Esophagus squamous epithelium (tissue), 5 donors: ENCODE measurements at regions not wholly inside any gene's neighbourhood (a gene's known extent, or its start where the extent isn't known, plus 50 kb on each side); places are given as distances from the start of the nearest gene placed in this dataset.
A peak's percentile ranks its signal among the peaks of the same experiment; 100 is the strongest.

ENCODE experiments used
- DNase-seq: peaks from one replicate; lab custom pipeline; 2025; lab: John Stamatoyannopoulos, UW
- H3K27ac ChIP-seq, 4 donors: fragments of 200-600 bp; sonication (generic); one replicate each; pipeline ENCODE4 v1.5.1; 2016 to 2019; ENCODE audit warnings: mild to moderate bottlenecking in 1 of 4
- H3K27me3 ChIP-seq, 4 donors: fragments of 200-600 bp; sonication (generic); 1 replicate in 3 of 4; 2 replicates in 1 of 4; pipeline versions ENCODE4 v1.5.1 to v1.6.0; 2017 to 2021; ENCODE audit warnings: antibody characterized with exemption in 1 of 4
- H3K36me3 ChIP-seq, 3 donors: fragments of 200-600 bp; sonication (generic); one replicate each; pipeline ENCODE4 v1.5.1; 2016 to 2019
- H3K4me1 ChIP-seq, 3 donors: fragments of 200-600 bp; sonication (generic); one replicate each; pipeline ENCODE4 v1.5.1; 2017 to 2019
- H3K4me3 ChIP-seq, 4 donors: fragments of 200-600 bp; sonication (generic); 1 replicate in 3 of 4; 2 replicates in 1 of 4; pipeline ENCODE4 v1.5.1; 2016 to 2019; ENCODE audit warnings: mild to moderate bottlenecking in 2 of 4, moderate library complexity in 1 of 4
- H3K9me3 ChIP-seq, 3 donors: fragments of 200-600 bp; sonication (generic); one replicate each; pipeline ENCODE4 v1.5.1; 2016 to 2019
- CTCF ChIP-seq, 6 experiments: fragments of 450-650 bp in 4 of 6; fragments of 200-600 bp in 2 of 6; sonication (generic) in 2 of 6; IDR thresholded peaks; one replicate each; pipeline ENCODE4 v1.5.1; 2016 to 2019; ENCODE audit warnings: antibody characterized with exemption in 6 of 6, mild to moderate bottlenecking in 4 of 6, moderate library complexity in 4 of 6
- POLR2A ChIP-seq, 4 donors: fragments of 450-650 bp; IDR thresholded peaks; one replicate each; pipeline ENCODE4 v1.6.1; 2017; ENCODE audit warnings: antibody characterized with exemption in 4 of 4, mild to moderate bottlenecking in 4 of 4, moderate library complexity in 3 of 4
- WGBS, 2 donors: methylation state at CpG; one replicate each; pipeline ENCODE4 v1.1.5; 2018; 5-methylcytosine and 5-hydroxymethylcytosine counted together
- intact Hi-C: fragments of 100-400 bp; cut with DNase I; formaldehyde crosslinking; loops from one replicate; pipeline ENCODE4 v1.15.0; 2022
- donor health status: DM: yes; HTN: yes; CAD: no.

GRCh38 chr2:9081750-9082149, 78.3 kb upstream of the MBOAT2 start:
- no peak overlapping the region for H3K27ac ChIP-seq
- no peaks in the 10 kb centered on the region for H3K9me3 ChIP-seq
- no peaks in the 10 kb centered on the region for H3K36me3 ChIP-seq
- peaks cover 0 to 8% (median 1%) of the 10 kb centered on the region in 3 donors for H3K4me1 ChIP-seq
- DNase-seq = no peak
- intact Hi-C loops = no loop called here
- TF ChIP-seq CTCF (IDR thresholded peaks at IDR 0.05) (no peak), POLR2A (IDR thresholded peaks at IDR 0.05) (no peak)
- no peaks in the 10 kb centered on the region for H3K27me3 ChIP-seq
- 92 to 94% methylated on average over 2 of the region's 2 CpGs for WGBS, 2 donors
- H3K4me3 ChIP-seq = no peak overlapping the region

GRCh38 chr2:9078405-9078804, 74.9 kb upstream of the MBOAT2 start:
- WGBS, 2 donors = 86 to 95% methylated on average over 4 to 7 of the region's 8 CpGs

GRCh38 chr2:9077691-9078090, 74.2 kb upstream of the MBOAT2 start:
- H3K4me1 ChIP-seq = peaks cover 0 to 34% (median 0%) of the 10 kb centered on the region in 3 donors
- intact Hi-C loops = no loop called here
- TF ChIP-seq CTCF (IDR thresholded peaks at IDR 0.05) = no peak
- TF ChIP-seq POLR2A (IDR thresholded peaks at IDR 0.05) = no peak
- H3K9me3 ChIP-seq = no peaks in the 10 kb centered on the region
- H3K27me3 ChIP-seq = no peaks in the 10 kb centered on the region
- no peak for DNase-seq
- H3K36me3 ChIP-seq = no peaks in the 10 kb centered on the region
- H3K27ac ChIP-seq = peak overlapping the region in 1 of 4 donors; percentile 60
- no peak overlapping the region for H3K4me3 ChIP-seq
- WGBS, 2 donors = 45 to 52% methylated on average over 2 of the region's 2 CpGs

More at GRCh38 chr2:9078405-9078804, 74.9 kb upstream of the MBOAT2 start:
- no peak overlapping the region for H3K4me3 ChIP-seq
- intact Hi-C loops = no loop called here
- peaks cover 0 to 28% (median 0%) of the 10 kb centered on the region in 3 donors for H3K4me1 ChIP-seq
- TF ChIP-seq POLR2A (IDR thresholded peaks at IDR 0.05) = no peak
- TF ChIP-seq CTCF (IDR thresholded peaks at IDR 0.05) = no peak
- no peaks in the 10 kb centered on the region for H3K36me3 ChIP-seq
- no peaks in the 10 kb centered on the region for H3K9me3 ChIP-seq
- H3K27me3 ChIP-seq = no peaks in the 10 kb centered on the region
- H3K27ac ChIP-seq = no peak overlapping the region
- DNase-seq = no peak

GRCh38 chr2:9076755-9077154, 73.3 kb upstream of the MBOAT2 start:
- peak overlapping the region in 3 of 4 donors; percentile 29 to 69 (median 60) for H3K27ac ChIP-seq
- no peaks in the 10 kb centered on the region for H3K36me3 ChIP-seq
- peaks cover 0 to 43% (median 5%) of the 10 kb centered on the region in 3 donors for H3K4me1 ChIP-seq
- DNase-seq = no peak
- H3K9me3 ChIP-seq = no peaks in the 10 kb centered on the region
- H3K4me3 ChIP-seq = no peak overlapping the region
- H3K27me3 ChIP-seq = no peaks in the 10 kb centered on the region
- 84 to 94% methylated on average over 6 of the region's 6 CpGs for WGBS, 2 donors
- TF ChIP-seq POLR2A (IDR thresholded peaks at IDR 0.05) (no peak), CTCF (IDR thresholded peaks at IDR 0.05) (no peak)
- intact Hi-C loops = no loop called here

GRCh38 chr2:9076210-9076609, 72.7 kb upstream of the MBOAT2 start:
- no peak for TF ChIP-seq POLR2A (IDR thresholded peaks at IDR 0.05)
- TF ChIP-seq CTCF (IDR thresholded peaks at IDR 0.05) = no peak
- intact Hi-C loops = no loop called here
- Histone ChIP-seq H3K27ac (peak overlapping the region in 3 of 4 donors; percentile 29 to 69 (median 60)), H3K4me1 (peaks cover 0 to 49% (median 5%) of the 10 kb centered on the region in 3 donors), H3K9me3 (no peaks in the 10 kb centered on the region), H3K4me3 (no peak overlapping the region), H3K27me3 (no peaks in the 10 kb centered on the region), H3K36me3 (no peaks in the 10 kb centered on the region)
- WGBS, 2 donors = 60 to 67% methylated on average over 1 of the region's 1 CpG
- no peak for DNase-seq
